Epithelial cell of proximal tubule (primary cell): ENCODE measurements at regions not wholly inside any gene's neighbourhood (a gene's known extent, or its start where the extent isn't known, plus 50 kb on each side); places are given as distances from the start of the nearest gene placed in this dataset.

Source experiments
- DNase-seq: peaks from one replicate; pipeline ENCODE4 v3.0.0-alpha.2; 2011; ENCODE audit warnings: low read depth
- H3K4me3 ChIP-seq: 2 replicates; pipeline ENCODE4 v1.5.1; 2011; ENCODE audit warnings: low read depth, mild to moderate bottlenecking, low read length
- CTCF ChIP-seq: conservative IDR thresholded peaks from 2 replicates; pipeline ENCODE4 v1.5.1; 2012; ENCODE audit warnings: low read depth, mild to moderate bottlenecking, low read length

DNA sequence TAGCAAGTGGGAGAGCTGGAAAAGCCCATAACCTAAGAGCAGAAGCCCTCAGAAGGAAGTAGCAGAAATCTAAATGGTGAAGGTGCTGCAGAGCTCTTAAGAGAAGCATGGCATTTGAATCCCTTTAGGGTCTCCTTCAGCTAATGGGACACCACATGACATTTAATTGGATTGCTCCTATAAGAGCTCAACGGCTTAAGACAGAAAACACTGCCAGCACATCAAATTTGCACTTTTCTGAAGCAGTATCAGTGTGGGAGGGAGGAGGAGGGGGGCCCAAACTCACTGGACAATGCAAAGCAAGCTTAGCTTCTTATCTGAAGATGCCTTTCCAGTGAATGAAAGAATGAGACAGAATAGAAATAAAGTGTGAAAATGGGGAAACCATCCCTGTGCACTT, 287.9 kb upstream of the MTNR1B start:
- DNase-seq = no peak
- no peak for TF ChIP-seq CTCF
- H3K4me3 ChIP-seq = no peak overlapping the region

DNA sequence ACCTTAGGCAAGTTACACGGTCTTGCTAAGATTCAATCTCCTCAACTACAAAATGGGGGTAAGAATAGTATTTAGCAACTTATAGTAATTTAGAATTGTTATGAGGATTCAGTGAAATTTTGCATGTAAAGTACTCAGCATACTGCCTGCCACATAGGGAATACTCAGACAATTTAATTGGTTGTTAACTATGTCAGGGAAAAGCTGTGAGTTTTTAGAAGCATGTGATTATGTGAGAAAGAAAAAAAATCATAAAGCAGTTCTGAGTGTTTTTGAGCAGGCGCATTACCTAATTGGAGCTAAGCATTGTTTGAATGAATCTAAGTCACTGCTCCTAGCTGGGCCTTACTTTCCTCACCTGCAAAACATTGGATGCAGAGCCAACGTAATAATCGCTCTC, 287.3 kb upstream of the MTNR1B start:
- TF ChIP-seq CTCF = no peak
- H3K4me3 ChIP-seq = no peak overlapping the region
- no peak for DNase-seq

DNA sequence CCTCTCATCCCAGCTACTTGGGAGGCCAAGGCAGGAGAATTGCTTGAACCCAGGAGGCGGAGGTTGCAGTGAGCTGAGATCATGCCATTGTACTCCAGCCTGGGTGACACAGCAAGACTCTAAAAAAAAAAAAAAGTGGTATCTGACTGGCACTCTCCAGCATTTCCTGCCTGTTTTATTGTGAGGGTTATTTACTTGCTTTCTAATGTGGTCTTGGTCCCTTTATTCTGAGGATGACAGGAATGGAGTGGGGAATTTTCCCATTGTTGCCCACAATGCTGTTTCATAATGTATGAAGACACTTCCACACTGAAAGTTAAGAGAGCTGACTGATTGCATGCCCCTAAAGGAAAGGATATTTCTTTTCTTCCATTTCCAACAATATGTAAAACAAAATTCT, 286.5 kb upstream of the MTNR1B start:
- H3K4me3 ChIP-seq = no peak overlapping the region
- no peak for TF ChIP-seq CTCF
- no peak for DNase-seq

DNA sequence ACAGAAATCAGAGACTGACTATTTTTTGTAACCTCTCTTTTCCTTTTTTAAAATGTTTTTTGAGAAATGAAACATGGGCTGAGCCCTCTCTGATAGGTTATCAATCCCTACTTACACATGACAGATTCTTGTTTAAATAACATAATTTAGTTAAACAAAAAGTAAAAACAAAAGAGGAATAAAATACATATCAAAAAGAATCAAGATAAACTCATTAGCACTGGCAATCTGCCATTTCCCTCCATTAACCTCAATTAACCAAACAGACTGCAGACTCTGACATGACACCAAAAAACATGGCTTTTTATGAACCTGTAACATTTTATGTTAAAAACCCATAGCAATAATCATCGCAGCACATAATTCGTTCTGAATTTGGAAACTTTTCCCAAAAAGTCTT, 284.4 kb upstream of the MTNR1B start:
- TF ChIP-seq CTCF = no peak
- H3K4me3 ChIP-seq = no peak overlapping the region
- DNase-seq = no peak

DNA sequence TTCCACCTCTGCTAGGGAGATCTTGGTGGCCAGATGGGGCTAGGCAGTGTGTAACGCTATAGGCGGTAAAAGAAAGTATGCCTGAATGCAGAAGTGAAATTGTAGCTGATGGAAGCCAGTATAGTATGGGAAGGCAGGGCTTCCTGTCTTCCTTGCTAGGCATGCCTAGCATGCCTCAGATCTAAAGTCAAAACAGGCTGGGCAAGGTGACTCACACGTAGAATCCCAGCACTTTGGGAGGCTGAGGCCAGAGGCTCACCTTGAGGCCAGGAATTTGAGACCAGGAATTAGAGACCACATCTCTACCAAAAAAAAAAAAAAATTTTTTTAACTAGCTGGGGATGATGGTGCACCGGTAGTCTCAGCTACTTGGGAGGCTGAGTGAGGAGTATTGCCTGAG, 281.7 kb upstream of the MTNR1B start:
- no peak for DNase-seq
- no peak overlapping the region for H3K4me3 ChIP-seq
- no peak for TF ChIP-seq CTCF

- TF ChIP-seq CTCF = no peak
- H3K4me3 ChIP-seq = no peak overlapping the region
- DNase-seq = no peak
These were observed 281.0 kb upstream of the MTNR1B start for GRCh38 chr11:92688416-92688815.

- H3K4me3 ChIP-seq = no peak overlapping the region
These were observed 276.5 kb upstream of the MTNR1B start for GRCh38 chr11:92692826-92693546.

More at GRCh38 chr11:92692826-92693546, 276.5 kb upstream of the MTNR1B start:
- DNase-seq = no peak
- no peak for TF ChIP-seq CTCF
